Right cardiac atrium (tissue), 5 donors: ENCODE measurements at regions not wholly inside any gene's neighbourhood (a gene's known extent, or its start where the extent isn't known, plus 50 kb on each side); places are given as distances from the start of the nearest gene placed in this dataset.
"Not testable (repeated sequence)": the region's sequence is repeated elsewhere in the genome, so short reads cannot be mapped to it uniquely, and the experiment has no call there.

Experiments used
- ATAC-seq, 2 donors: fragments of 200-7000 bp; cut with Tn5 transposase; one replicate each; pipeline versions ENCODE4 v1.8.0 to v1.9.1; 2020; ENCODE audit warnings: moderate library complexity in 2 of 2, mild to moderate bottlenecking in 1 of 2
- DNase-seq, 3 donors: peaks; one replicate each; pipeline ENCODE4 v3.0.0-alpha.2; 2020
- H3K27ac ChIP-seq: one replicate; pipeline ENCODE4 v1.5.1; 2013; ENCODE audit warnings: mild to moderate bottlenecking, low read length, control low read depth, moderate library complexity
- H3K27me3 ChIP-seq: one replicate; pipeline ENCODE4 v1.6.1; 2013; ENCODE audit not compliant: control insufficient read depth, insufficient read depth
- H3K4me1 ChIP-seq: one replicate; pipeline ENCODE4 v1.6.1; 2013; ENCODE audit warnings: low read length; ENCODE audit not compliant: control insufficient read depth, insufficient read depth
- H3K4me3 ChIP-seq: one replicate; pipeline ENCODE4 v1.5.1; 2013; ENCODE audit warnings: low read length, control low read depth
- H3K9me3 ChIP-seq: one replicate; pipeline ENCODE4 v1.6.1; 2013; ENCODE audit warnings: low read length; ENCODE audit not compliant: control insufficient read depth
- WGBS: extraction: QIAGEN DNeasy Blood & Tissue Kit; methylation state at CpG from one replicate; pipeline ENCODE4 v1.1.7; 2013; 5-methylcytosine and 5-hydroxymethylcytosine counted together
- intact Hi-C, 4 donors: fragments of 100-400 bp; cut with DNase I; formaldehyde crosslinking; loops; one replicate each; pipeline versions ENCODE4 v1.11.0 to v1.14.0; 2022 to 2023
- donor health status: healthy with polysubstance abuse.
- donor health status: DM: no; HTN: yes; CAD: no.
- donor health status: DM: no; HTN: no; CAD: no.
- donor health status: DM: no; HTN: yes; CAD: no; lungs with severe emphysema.
- donor health status: DM: yes; HTN: yes; CAD: no.

DNA sequence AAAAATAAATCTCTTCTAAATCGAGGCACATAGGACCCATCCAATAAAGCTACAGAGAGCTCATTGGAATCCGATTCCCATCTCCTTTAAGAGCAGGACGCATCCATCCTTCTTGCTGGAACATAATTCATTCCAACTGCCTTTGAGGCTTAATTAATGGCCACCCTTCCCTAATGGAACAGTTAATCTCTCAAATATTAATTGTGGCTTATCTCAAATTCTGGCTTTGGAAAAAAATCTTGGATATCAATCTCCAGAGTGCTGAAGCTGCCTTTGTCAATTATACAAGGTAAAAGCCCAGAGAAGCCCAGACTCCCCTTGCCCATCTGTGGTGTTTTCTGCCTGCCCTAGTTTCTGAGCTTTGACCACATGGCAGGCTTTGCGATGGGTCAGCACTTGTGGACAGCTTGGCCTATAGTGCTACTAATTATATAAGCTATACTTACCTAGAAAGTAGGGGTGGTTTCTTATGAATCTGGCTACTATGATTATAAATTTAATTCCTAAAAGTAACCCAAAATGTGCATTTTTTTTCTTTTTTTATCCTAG lies 246.3 kb downstream of the NUAK1 start:
- DNase-seq, result no peak
- Histone ChIP-seq H3K27me3 (no peaks in the 10 kb centered on the region), H3K9me3 (no peaks in the 10 kb centered on the region), H3K27ac (no peak overlapping the region), H3K4me1 (no peaks in the 10 kb centered on the region), H3K4me3 (no peak overlapping the region)
- intact Hi-C loops, result no loop called here
- WGBS, result 90% methylated on average over 4 of the region's 4 CpGs
- ATAC-seq, result no peak

DNA sequence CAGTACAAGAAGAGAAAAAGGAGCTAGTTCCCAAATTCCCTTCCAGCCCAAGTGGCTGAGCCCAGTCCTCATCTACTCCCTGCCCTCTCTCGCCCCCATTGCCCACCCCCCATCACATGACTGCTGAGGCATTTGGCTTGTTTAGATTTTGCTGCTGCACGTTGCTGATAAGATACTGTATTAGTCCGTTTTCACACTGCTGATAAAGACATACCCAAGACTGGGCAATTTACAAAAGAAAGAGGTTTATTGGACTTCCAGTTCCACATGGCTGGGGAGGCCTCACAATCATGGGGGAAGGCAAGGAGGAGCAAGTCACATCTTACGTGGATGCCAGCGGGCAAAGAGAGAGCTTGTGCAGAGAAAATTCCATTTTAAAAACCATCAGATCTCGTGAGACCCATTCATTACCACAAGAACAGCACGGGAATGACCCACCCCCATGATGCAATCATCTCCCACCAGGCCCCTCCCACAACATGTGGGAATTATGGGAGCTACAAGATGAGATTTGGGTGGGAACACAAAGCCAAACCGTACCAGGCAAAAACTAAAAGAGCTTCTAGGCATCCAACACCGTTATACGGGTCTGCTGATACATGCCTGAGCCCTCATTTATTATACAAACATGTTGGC lies 243.4 kb downstream of the NUAK1 start:
- H3K9me3 ChIP-seq, H3K27me3 ChIP-seq, H3K27ac ChIP-seq, ATAC-seq, intact Hi-C loops, H3K4me3 ChIP-seq, H3K4me1 ChIP-seq, DNase-seq: not testable (repeated sequence)
- WGBS, result 80% methylated on average over 10 of the region's 10 CpGs

DNA sequence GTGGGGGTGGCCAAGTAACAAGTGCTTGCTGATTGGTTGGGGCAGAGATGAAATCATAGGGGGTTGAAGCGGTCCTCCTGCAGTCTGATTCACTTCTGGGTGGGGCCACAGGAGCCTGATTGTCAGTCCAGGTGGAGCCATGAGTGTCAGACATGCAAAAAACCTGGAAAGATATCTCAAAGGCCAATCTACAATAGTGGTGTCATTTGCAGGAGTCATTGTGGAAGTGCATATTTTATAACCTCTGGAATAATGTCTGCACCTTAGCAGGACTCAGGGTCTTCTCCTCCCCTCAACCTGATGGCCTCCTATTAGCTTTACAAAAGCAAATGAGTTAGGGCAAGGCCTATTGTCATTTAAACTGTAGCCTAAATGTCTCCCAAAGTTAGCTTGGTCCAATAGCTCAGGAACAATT lies 241.4 kb downstream of the NUAK1 start:
- DNase-seq (no peak), ATAC-seq (no peak)
- Histone ChIP-seq H3K9me3 (no peaks in the 10 kb centered on the region), H3K4me1 (no peaks in the 10 kb centered on the region), H3K27ac (no peak overlapping the region), H3K27me3 (no peaks in the 10 kb centered on the region), H3K4me3 (no peak overlapping the region)
- WGBS, result 79% methylated on average over 1 of the region's 1 CpG
- intact Hi-C loops, result no loop called here

DNA sequence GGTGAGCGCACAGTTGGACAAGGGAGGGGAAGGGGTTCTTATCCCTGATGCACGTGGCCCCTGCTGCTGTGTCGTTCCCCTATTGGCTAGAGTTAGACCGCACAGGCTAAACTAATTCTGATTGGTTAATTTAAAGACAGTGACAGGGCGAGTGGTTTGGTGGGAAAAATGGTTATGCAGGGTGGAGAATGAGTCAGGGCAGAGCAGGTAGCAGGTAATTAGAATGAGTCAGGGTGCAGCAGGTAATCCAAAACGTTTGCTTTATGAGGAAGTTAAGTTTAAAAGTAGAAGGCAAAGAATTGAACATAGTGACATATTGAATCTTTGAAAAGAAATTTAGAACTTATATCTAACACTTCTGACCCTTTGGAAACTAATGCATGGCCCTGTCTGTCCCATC lies 240.5 kb downstream of the NUAK1 start:
- H3K9me3 ChIP-seq, H3K27ac ChIP-seq, ATAC-seq, H3K4me1 ChIP-seq, intact Hi-C loops, DNase-seq, H3K4me3 ChIP-seq, H3K27me3 ChIP-seq: not testable (repeated sequence)
- WGBS, result 79% methylated on average over 6 of the region's 6 CpGs

DNA sequence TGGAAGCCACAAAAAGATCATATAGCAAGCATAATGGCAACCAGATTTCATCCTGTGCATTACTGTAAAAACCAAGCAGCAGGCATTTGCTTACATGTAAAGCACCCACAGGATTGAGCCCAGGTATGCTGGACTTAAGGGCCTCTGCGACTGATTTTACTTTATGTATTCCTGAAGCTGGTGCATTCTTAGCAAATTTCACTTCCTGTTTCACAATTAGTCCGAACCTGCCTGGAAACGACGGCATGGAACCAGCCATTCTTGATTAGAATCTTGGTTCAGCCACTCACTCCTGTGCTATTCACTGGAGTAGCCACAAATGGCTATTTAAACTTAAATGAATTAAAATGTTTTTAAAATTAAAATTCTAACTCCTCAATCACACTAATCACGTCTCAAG lies 239.2 kb downstream of the NUAK1 start:
- WGBS, result 72% methylated on average over 5 of the region's 5 CpGs
- no peaks in the 10 kb centered on the region for H3K4me1 ChIP-seq
- intact Hi-C loops, result no loop called here
- H3K27ac ChIP-seq, result no peak overlapping the region
- ATAC-seq (no peak), DNase-seq (no peak)
- no peaks in the 10 kb centered on the region for H3K27me3 ChIP-seq
- H3K4me3 ChIP-seq, result no peak overlapping the region
- H3K9me3 ChIP-seq, result no peaks in the 10 kb centered on the region

DNA sequence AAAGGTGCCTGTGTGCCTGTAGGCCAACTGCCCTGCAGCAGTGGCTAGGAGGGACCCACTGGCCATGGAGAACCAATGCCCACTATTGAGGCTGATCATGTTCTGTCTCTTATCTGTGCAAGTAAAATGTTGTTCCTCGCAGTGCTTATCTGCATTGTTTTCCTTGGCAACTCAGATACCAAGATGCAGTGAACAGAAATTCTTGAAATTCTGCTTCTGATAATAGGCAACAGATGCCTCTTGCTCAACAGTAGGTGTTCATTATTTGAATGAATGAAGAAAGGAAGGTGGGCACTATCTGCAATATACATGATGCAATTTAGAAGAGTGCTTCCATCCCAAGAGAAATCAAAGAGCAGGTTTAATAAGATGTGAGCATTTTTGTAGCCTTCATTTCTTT lies 232.2 kb downstream of the NUAK1 start:
- Histone ChIP-seq H3K27ac (no peak overlapping the region), H3K4me3 (no peak overlapping the region), H3K27me3 (no peaks in the 10 kb centered on the region), H3K4me1 (peaks cover 3% of the 10 kb centered on the region), H3K9me3 (no peaks in the 10 kb centered on the region)
- no peak for DNase-seq
- intact Hi-C loops, result no loop called here
- WGBS, result 20% methylated on average over 1 of the region's 1 CpG
- ATAC-seq, result peak in 1 of 2 donors; percentile 28

DNA sequence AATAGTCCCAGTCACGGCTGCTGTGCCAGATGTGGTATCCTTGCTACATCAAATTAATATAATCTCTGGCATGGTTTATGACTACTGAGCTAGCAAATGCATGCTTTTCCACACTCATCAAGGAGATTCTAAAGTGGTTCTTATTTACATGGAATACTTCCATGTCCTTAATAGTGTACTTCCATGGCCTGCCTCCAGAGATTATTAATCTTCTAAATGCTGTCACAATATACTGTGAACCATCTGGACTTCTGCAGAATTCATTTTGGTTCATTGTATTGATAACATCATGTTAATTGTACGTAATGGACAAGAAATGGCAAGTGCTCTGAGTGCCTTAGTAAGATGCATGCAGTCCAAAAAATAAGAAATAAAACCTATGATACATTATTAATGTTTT lies 230.8 kb downstream of the NUAK1 start:
- no peak for DNase-seq
- intact Hi-C loops, result no loop called here
- WGBS, result 90% methylated on average over 2 of the region's 2 CpGs
- Histone ChIP-seq H3K4me1 (peaks cover 3% of the 10 kb centered on the region), H3K4me3 (no peak overlapping the region), H3K27me3 (no peaks in the 10 kb centered on the region), H3K9me3 (no peaks in the 10 kb centered on the region), H3K27ac (no peak overlapping the region)
- ATAC-seq, result no peak

DNA sequence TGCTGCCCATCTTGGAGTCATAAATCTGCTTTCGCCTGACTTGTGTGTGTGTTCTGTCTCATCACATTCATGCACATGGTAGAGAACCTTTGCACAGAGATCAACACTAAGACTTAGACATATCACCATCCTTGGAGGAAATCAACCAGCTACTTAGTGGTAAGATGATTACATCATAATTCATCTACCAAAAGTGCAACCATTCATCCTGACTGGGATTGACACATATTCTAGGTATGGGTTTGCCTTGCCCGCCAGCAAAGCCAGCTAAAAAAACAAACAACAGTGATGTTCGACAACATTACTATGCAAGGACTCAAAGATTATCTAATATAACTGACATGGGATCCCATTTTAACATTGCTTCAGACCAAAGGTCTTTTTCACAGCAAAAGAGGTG lies 228.7 kb downstream of the NUAK1 start:
- Histone ChIP-seq H3K4me3 (no peak overlapping the region), H3K27ac (no peak overlapping the region), H3K4me1 (peaks cover 3% of the 10 kb centered on the region), H3K27me3 (no peaks in the 10 kb centered on the region), H3K9me3 (no peaks in the 10 kb centered on the region)
- 95% methylated on average over 3 of the region's 3 CpGs for WGBS
- intact Hi-C loops, result no loop called here
- DNase-seq, result no peak
- no peak for ATAC-seq

DNA sequence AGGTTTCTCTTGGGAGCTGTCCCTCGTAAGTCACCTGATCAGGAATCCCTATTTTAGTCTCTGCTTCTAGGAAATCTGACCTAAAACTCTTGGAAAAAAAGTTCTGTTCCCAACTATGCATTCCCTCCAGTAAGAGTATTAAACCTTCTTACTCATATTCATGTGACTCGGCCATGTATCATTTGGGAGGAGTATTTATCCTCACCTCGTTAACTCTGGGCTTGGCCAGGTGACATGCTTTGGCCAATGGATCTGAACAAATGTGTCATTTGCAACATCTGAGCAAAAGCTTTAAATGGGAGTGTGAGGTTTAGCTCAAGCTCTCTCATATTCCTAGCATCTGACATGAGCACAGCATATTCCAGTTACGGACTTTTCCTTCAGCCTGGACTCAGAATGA lies 226.8 kb downstream of the NUAK1 start:
- Histone ChIP-seq H3K9me3 (no peaks in the 10 kb centered on the region), H3K27me3 (no peaks in the 10 kb centered on the region), H3K4me1 (no peaks in the 10 kb centered on the region), H3K27ac (no peak overlapping the region), H3K4me3 (no peak overlapping the region)
- intact Hi-C loops, result no loop called here
- WGBS, result 95% methylated on average over 4 of the region's 4 CpGs
- no peak for ATAC-seq
- no peak for DNase-seq

DNA sequence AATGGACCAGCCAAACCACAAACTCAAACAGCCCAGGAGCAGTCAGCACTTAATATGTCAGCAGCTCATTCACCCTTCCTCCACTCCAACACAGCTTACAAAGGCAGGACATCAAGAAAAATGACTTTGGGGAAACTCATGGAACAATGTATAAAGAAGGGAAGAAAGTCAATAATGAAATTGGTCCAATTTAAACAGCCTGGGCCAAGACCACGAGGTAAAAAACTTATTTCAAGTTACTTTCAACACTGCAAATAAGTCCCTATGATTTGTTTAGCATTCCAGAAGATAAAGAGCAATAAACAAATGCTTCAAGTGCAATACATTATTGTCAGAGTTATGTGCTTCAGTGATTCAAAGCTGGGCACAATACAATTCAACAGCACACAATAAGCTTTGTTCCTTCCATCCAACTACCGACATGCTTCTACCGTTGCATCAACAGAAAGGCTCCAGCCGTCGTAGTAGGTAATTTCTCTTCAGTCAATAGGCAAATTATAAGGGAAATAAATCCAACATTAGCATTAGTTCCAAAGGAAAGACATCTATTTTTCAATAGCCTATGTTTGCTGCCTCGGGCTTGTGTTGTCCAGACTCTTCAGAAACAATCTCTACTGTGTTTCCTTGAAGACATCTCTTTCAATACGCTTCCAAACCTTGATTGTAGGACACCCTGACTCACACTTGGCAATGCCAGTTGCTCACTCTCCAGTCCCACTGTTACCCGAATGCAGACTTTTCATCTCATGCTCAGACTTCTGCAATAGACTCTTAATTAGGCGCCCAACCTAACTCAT lies 225.7 kb downstream of the NUAK1 start:
- DNase-seq (no peak), ATAC-seq (no peak)
- no peak overlapping the region for H3K27ac ChIP-seq
- no peaks in the 10 kb centered on the region for H3K4me1 ChIP-seq
- H3K27me3 ChIP-seq, result no peaks in the 10 kb centered on the region
- no peaks in the 10 kb centered on the region for H3K9me3 ChIP-seq
- no peak overlapping the region for H3K4me3 ChIP-seq
- intact Hi-C loops, result no loop called here
- WGBS, result 84% methylated on average over 9 of the region's 9 CpGs

DNA sequence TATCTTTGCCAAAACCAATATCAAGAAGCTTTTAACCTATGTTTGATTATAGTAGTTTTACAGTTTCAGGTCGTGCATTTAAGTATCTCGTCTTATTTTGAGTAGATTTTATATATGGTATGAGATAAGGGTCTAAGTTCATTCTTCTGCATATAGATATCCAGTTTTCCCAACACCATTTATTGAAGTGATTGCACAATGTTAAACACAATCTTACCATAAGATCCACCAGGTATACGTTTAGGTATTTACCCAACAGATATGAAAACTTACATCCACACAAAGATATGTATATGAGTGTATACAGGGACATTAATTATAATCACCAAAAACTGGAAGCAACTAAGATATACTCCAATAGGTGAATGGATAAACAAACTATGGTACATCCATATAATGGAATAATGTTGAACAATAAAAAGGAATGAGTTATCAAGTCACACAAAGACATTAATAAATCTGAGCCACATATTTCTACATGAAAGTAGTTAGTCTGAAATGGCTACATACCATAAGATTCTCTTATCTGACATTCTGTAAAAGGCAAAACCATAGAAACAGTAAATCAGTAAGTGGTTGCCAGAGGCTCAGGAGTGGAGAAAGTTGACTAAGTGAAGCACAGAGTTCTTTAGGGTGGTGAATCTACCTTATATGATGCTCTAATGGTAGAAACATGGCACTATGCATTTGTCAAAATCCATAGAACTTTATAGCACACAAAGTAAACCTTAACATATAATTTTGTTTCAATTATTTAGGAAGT lies 222.6 kb downstream of the NUAK1 start:
- H3K4me3 ChIP-seq, result no peak overlapping the region
- no peaks in the 10 kb centered on the region for H3K9me3 ChIP-seq
- no peaks in the 10 kb centered on the region for H3K27me3 ChIP-seq
- H3K27ac ChIP-seq, result no peak overlapping the region
- peaks cover 8% of the 10 kb centered on the region for H3K4me1 ChIP-seq
- ATAC-seq (no peak), DNase-seq (no peak)
- 88% methylated on average over 3 of the region's 3 CpGs for WGBS
- intact Hi-C loops, result no loop called here
